Ureter (tissue), 1 donor: ENCODE measurements at regions not wholly inside any gene's neighbourhood (a gene's known extent, or its start where the extent isn't known, plus 50 kb on each side); places are given as distances from the start of the nearest gene placed in this dataset.

Experiments used
- DNase-seq: peaks from one replicate; pipeline ENCODE4 v3.0.0-alpha.2; 2020; ENCODE audit warnings: low spot score
- donor health status: DM: yes; HTN: yes; CAD: no.

GRCh38 chr3:104831071-104831470 lies 535.6 kb upstream of the ALCAM start:
- DNase-seq, result no peak

GRCh38 chr3:104832530-104832929 lies 534.2 kb upstream of the ALCAM start:
- DNase-seq, result no peak

GRCh38 chr3:104835376-104835775 lies 531.3 kb upstream of the ALCAM start:
- no peak for DNase-seq

- no peak for DNase-seq
These were observed 520.4 kb upstream of the ALCAM start for GRCh38 chr3:104846270-104846669.

- DNase-seq, result no peak
These were observed 517.6 kb upstream of the ALCAM start for GRCh38 chr3:104849070-104849469.

- DNase-seq, result no peak
These were observed 512.2 kb upstream of the ALCAM start for GRCh38 chr3:104854468-104854867.

GRCh38 chr3:104855702-104856101 lies 511.0 kb upstream of the ALCAM start:
- no peak for DNase-seq

GRCh38 chr3:104856741-104857140 lies 510.0 kb upstream of the ALCAM start:
- DNase-seq, result no peak

- no peak for DNase-seq
These were observed 498.4 kb upstream of the ALCAM start for GRCh38 chr3:104868291-104868690.

GRCh38 chr3:104870276-104870675 lies 496.4 kb upstream of the ALCAM start:
- DNase-seq, result no peak

GRCh38 chr3:104873331-104873730 lies 493.4 kb upstream of the ALCAM start:
- DNase-seq, result no peak

GRCh38 chr3:104878395-104878794 lies 488.3 kb upstream of the ALCAM start:
- no peak for DNase-seq

GRCh38 chr3:104879919-104880318 lies 486.8 kb upstream of the ALCAM start:
- DNase-seq, result no peak

- DNase-seq, result no peak
These were observed 481.4 kb upstream of the ALCAM start for GRCh38 chr3:104885214-104885814.

- no peak for DNase-seq
These were observed 480.3 kb upstream of the ALCAM start for GRCh38 chr3:104886220-104886995.

- DNase-seq, result no peak
These were observed 479.6 kb upstream of the ALCAM start for GRCh38 chr3:104887069-104887468.

- DNase-seq, result no peak
These were observed 479.1 kb upstream of the ALCAM start for GRCh38 chr3:104887619-104888018.

- DNase-seq, result no peak
These were observed 474.7 kb upstream of the ALCAM start for GRCh38 chr3:104892044-104892443.

GRCh38 chr3:104896624-104897023 lies 470.1 kb upstream of the ALCAM start:
- no peak for DNase-seq

GRCh38 chr3:104901396-104901795 lies 465.3 kb upstream of the ALCAM start:
- no peak for DNase-seq

GRCh38 chr3:104903064-104903463 lies 463.6 kb upstream of the ALCAM start:
- DNase-seq, result no peak

- no peak for DNase-seq
These were observed 460.6 kb upstream of the ALCAM start for GRCh38 chr3:104906001-104906639.

- no peak for DNase-seq
These were observed 459.2 kb upstream of the ALCAM start for GRCh38 chr3:104907507-104907906.
